ENCODE measurements at regions not wholly inside any gene's neighbourhood (a gene's known extent, or its start where the extent isn't known, plus 50 kb on each side); places are given as distances from the start of the nearest gene placed in this dataset.
"Not testable (repeated sequence)": the region's sequence is repeated elsewhere in the genome, so short reads cannot be mapped to it uniquely, and the experiment has no call there.

DNA sequence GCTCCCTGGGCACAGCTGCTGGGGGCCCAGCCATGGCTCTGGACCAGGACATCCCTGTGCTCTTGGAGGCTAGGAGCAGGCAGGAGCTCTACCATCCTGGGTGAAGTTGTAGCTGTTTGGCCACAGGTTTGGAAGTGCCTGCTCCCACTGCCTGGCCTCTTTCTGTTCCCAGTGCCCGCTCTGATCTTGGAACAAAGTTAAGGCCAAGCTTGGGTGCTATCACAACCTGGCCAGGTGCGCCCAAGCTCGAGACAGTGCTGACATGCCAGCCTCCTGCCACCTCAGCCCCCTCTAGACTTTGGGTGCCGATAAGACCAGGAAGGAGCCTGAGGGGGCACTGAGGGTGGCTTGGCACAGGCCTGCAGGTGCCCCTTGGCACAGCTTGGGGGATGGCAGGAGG is 686.1 kb upstream of the AADAT start:
- DNase-seq: no peak

DNA sequence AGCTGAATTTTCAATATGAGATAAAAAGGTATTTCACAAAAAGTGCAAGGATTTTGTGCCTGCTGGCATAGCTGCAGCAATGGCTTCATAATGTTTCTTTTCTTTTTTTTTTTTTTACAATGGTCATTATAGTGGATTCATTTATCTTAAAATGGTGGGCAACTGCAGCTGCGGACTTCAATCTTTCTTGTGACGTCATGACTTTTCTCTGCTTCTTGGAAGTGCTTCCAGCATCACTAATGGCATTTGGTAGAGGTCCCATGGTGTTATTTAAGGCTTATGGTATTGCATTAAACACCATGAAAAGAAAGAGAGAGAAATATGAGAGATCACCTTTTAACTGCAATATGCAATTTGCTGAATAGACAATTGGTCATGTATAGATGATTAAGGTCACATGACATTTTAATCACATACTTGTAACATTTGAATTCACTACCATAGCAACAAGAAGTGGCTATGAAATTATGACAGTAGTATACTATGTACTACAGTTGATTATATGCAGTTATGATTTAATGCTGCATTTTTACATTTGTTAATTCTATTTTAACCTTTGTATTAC is 684.0 kb upstream of the AADAT start:
- DNase-seq: no peak

DNA sequence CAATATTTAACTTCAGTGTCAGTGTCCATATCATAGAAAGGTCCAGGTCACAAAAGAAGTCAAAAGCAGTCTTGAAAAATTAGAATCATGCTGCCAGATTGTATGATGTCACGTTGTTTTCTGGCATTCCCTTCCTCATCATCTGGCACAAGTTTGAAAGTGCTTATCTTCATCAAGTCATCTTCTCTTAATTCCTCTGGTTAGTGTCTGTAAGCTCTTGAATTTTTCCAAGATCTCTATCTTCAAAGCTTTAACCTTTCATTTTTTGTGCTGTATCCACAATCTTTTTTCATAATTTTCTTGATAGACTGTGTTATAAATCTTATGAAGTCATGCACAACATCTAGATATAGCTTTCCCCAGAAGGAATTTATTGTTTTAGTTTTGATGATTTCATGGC is 682.7 kb upstream of the AADAT start:
- no peak for DNase-seq

DNA sequence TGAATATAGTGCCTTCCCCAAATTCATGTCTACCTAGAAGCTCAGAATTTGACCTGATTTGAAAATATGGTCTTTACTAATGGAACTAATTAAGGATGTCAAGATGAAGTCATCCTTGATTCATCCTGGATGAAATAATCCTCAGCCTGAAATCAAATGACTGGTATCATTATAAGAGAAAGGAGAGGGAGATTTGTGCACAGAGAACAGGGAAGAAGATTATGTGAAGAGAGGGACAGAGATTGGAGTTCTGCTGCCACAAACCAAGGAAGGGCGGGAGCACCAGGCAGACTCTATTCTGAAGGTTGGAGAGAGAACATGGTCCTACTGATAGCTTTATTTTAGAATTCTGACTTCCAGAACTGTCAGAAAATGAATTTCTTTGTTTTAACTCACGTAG is 680.9 kb upstream of the AADAT start:
- DNase-seq: no peak

DNA sequence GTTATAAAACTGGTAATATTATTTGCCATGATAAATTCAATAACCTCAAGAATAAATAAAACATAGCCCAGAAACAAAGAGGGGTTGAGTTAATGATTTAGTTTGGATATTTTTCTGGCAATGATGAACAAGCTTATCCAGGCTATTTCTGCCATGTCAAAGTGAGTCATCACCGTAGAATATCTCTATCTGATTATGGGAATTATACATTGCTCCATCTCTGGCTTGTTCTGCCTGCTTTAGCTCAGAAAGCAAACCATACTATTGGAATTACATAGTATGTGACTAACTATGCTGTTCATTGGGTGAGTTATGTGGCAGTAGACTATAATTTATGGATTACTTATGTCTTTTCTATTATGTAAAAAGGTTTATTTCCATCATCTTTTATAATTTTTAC is 680.1 kb upstream of the AADAT start:
- DNase-seq: no peak

DNA sequence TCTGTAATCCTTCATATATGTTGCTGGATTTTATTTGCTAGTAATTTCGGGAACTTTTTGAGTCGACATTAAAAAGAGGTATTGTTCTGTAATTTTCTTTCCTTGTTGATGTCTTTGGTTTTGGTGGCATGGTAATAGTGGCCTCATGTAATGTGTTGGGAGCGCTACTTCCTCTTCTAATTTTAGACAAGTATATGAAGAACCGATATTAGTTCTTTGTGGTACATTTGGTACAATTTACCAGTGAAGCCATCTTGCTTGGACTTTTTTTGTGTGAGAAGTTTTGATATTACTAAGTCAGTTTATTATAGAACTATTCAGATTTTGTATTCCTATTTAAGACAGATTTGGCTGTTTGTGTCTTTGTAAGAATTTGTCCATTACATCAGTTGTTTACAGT is 669.2 kb upstream of the AADAT start:
- DNase-seq: no peak

DNA sequence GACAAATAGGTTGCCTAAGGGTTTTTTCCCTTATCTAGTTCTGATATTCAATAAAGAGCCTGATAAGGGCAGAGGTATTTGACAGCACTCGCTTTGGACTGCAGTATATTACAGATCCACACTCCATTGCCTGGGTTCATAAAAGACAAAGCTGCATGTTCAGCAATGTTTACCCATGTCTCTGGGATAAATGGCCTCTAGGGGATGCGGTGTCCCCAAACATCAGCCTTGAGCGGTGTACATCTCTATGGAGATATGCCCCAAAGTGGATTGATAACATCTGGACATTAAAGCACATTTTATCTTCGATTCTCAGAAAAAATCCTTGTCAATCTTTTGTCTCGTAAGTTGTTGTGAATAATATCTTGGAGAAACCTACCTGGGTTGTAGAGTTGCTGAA is 660.8 kb upstream of the AADAT start:
- no peak for DNase-seq

DNA sequence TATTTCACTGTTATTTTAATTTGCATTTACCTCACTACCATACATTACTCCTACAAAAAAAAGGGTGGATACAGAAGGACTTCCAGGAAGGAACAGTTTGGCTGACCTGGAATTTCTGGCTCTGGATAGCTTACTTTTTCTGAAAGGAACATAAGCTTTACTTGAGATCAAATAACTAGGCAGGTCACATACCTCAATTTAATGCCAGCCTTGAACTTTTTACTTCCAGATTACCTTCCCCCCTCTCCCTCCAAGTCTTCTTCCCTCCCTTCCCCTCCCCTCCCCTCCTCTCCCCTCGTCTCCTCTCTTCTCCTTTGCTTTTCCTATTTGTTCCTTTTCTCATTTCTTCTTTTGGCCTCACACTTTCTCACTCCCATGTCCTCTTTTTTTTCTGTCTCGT is 659.2 kb upstream of the AADAT start:
- no peak for DNase-seq

DNA sequence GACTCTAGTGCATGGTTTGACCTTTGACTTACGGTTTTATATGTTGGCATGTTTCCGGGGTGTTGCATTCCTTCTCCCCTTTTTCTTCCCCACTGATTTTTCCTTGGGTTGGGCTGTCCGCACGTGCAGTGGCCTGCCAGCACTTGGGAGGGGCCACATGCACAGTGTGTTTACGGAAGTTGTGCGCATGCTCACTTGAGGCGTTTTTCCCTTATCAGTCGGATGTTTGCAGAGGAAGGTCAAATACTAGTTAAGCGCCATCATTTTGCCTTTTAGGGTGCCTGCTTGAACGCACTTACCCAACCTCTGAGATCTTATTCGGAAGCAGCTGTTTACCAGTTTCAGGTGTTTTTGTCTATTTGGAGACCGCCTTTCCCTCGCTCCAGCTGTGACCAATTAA is 653.9 kb upstream of the AADAT start:
- no peak for DNase-seq

DNA sequence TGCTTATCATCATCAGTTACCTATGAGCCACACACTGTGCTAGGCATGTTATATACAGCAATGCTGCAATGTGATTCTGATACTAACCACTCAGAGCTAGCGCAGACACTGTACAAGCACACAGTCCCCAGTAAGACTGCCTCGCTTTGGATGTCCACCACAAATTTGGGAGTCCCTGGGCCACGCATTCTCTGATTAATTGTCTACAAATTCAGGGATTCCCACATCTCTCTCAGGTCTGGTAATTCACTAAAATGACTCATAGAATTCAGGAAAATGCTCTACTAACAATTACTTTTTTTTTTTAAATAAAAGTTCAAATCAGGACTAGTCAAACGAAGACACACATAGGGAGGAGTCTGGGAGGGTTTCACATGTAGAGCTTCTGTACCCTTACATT is 652.1 kb upstream of the AADAT start:
- DNase-seq: no peak

DNA sequence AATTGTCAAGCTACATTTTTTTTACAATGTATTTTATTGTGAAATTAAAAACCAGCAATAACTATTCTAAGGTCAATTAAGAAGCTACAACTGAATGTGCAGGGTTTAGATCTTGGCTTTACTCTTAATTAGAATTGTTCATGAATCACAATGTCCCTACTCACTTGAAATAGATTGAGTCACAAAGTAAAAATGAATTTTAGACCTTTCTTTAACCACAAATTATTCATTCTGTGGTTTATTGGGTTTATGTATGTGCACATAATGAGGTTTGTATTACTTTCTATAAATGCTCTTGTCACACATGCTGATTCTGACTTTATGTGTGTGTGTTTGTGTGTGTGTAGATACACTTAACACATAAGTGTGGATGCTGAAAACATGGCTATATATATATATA is 647.0 kb upstream of the AADAT start:
- no peak for DNase-seq

DNA sequence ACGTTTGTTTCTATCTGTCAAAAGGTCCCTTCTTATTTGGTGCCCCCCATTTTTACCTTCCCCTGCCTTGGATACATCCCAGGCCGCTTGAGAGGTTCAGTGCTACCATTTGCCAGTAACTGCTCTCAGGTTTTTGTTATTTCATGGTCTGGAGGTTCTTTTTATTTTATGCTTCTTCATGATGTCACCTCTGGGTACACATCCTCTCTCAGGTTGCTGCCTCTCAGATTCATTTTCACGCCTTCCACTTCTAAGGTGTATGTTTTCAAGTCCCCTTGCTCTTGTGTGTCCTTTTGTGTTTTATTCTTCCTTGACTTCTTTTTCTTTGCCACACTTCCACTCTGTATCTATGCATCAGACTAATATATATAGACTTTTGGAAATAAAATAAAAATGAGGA is 640.1 kb upstream of the AADAT start:
- DNase-seq: no peak

DNA sequence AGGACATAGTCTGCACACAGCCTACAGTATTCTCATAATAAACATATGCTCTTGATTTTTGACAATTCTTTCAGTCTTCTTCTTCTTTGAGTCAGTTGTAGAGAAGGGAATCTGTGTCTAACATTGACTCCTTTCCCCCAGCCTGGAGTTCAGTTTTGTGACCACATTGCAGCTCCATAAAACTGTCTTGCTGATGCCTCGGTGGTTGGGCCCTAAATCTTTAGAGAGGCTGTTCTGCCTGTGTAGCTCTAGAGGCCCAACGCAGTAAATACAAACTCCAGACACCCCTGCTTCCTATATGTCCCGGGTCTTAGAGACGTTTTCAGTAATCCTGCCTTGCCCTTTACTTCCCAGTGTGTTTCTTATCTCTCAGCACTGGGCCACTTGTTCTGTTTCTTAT is 639.5 kb upstream of the AADAT start:
- no peak for DNase-seq

DNA sequence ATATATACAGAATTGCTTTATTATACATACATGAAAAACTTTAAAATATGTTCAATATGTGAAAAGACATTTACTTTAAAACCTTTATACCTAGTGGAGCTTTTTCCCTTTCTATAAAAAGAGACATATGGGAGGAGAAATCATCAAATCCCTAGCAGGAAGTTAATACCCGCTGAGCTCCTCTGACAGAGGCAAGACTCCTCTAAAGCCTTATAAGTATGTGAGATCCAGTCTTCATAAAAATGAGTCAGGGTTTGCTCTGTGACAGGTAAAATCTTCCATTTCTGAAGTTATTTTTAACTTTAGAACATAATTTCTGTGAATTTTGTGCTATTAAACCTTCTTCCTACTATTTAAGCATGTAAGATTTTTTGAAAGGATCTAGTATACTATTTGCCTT is 634.4 kb upstream of the AADAT start:
- DNase-seq: no peak

DNA sequence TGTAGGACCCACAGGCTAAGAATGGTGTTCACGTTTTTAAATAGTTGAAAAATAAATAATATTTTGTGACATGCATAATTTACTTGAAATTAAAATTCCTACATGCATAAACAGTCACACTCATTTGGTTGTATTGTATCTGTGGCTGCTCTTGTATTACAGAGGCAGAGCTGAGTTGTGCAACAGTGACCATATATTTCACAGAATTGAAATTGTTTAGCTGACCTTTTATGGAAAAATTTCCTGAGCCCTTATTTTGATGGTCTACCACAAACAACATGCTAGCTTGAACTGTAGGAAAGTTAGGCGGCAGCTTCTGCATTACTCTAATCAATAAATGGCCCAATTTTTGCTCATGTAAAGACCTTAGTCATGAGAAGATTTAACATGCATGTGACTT is 633.4 kb upstream of the AADAT start:
- DNase-seq: no peak

DNA sequence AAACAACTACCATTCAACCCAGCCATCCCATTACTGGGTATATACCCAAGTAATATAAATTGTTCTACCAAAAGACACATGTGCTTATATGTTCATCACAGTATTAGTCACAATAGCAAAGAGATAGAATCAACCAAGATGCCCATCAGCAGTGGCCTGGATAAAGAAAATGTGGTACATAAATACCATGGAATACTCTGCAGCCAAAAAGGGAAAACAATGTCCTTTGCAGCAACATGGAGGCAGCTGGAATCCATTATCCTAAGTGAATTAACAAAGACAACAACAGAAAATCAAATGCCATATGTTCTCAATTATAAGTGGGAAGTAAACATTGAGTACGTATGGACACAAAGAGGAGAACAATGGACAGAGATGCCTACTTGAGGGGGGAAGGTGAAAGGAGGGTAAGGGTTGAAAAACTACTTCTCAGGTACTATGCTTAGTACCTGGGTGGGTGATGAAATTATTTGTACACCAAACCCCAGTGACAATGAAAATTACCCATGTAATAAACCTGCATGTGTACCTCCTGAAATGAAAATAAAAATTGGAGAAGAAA is 632.1 kb upstream of the AADAT start:
- no peak for DNase-seq

DNA sequence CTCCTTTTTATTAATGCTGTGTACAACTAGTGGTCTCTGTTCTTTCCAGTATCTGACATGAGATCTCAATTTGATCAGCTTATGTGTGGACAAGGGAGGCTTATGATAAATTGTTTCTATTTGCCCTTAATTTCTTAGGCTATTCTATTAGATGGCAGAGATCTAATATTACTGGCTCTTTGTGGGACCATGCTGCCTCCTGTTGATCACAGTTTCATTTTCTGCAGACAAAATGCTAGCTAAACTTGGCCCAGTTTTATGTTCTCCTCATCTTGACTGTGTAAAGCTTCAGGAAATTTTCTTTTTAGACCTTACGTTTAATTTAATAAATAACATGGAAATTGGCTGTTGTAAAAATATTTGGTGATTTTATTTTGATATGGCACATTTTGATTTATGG is 627.1 kb upstream of the AADAT start:
- DNase-seq: no peak

DNA sequence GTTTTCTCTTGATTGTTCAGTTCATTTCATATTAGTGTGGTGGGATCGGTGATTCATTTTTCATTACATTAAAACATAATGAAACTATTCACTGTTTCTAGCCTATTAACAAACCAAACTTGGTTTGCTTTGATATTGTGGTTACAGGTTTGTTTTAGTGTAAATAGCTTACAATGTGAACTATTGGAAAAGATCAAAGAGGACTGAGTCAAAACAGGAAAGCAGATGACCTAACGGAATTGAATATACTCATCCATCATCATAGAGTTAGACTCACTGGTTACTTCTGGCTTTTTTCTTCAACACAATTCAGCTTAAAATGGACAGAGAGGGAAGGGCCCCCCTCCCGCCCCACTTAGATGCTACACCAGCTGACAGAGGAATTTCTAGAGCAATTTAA is 616.2 kb upstream of the AADAT start:
- DNase-seq: no peak

DNA sequence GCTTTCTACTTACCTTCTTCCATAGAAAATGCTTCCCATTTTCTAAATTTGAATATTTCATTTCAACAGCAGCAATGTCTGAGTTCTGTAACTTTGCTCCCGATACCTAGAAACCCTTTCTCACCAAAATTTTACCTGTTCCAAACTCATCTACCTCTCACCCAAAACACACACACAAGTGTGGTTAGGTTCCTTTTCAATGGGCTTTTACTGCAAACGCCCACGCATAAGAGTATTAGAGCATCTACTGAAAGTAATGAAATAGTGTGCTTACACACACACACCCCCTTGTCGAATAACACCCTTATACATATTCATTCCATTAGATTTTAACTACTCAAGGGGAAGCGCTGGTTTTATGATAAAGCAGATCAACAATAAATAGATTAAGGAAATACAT is 610.3 kb upstream of the AADAT start:
- no peak for DNase-seq

DNA sequence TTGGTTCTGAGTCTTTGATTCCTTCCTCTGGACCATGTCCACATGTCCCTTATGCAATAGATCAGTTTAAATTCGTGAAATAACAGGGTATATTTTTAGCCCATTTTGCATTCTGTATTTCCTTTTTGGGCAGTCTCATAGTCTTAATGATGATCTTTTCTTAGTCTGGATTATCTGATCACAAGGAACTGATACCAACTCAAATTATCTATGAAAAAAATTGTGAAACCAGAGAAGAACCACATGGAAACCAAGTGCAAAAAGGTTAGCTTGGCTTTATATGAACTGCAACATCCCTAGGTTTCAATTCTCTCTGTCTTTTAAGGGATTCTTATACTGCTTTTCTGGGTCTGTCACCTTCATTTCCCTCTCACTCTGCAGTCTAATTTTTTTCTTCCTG is 608.6 kb upstream of the AADAT start:
- DNase-seq: no peak

DNA sequence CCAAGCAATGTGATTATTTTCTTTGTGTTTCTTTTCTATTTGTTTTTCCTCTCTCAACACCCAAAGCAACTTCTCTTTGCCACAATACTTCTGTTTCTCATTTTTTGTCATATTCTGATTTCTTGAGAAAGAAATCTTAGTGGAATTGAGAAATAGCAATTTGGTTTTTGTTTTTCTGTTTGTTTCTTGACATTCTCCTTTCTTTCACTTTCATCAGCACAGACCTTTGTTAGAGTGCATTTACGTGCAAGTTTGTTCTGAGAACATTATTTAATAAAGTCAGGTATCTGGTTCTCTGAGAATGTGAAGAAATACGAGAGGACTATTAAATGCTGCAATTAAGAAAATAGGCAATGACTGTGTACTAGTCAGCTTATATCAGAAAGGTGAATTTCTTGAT is 608.1 kb upstream of the AADAT start:
- no peak for DNase-seq

DNA sequence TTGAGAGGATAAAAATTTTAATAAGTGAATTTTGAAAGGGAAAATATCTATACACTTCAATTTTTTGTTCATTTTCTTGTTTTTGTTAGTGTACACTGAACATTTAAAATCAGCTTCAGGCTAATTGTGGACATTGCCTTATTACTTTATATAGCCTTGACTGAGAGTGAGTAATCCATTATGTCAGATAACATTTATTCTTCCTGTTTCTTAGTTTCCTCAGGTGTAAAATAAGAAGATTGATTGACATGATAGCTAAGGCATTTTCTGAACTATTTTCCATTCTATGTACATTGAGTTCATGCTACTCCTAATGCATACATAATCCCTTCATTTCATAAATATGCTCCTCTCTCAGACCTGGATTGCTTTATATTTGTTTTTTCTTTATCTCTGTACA is 607.3 kb upstream of the AADAT start:
- no peak for DNase-seq

DNA sequence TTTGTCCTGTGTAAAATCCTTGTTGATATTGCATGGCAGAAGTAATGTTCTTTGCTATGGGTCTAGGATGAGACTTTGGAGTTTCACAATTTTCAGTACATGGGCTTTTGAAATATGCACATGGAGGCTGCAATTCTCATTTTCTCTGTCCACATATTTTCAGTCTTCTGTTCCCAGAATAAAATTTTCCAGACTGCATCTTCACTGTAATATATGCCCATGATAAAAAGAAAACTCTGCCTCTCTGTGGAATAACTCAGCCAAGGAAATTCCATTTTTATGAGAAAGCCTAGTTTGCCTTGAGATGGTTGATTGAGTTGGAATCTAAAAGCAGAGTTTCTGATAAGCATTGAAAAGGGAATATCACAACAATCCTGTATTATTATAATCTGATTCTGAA is 601.4 kb upstream of the AADAT start:
- DNase-seq: no peak

DNA sequence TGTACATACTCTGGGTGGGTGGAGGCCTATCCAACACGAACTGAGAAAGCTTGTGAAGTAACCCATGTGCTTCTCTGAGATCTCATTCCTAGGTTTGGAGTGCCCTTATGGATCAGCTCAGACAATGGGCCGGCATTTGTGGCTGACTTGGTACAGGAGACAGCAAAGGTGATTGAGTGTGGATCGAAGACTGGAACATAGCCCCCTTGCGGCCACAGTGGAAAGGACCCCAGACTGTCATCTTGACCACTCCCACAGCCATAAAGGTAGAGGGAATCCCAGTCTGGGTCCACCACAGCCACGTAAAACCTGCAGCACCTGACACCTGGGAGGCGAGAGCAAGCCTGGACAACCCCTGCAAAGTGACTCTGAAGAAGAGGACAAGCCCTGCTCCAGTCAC is 598.0 kb upstream of the AADAT start:
- no peak for DNase-seq

DNA sequence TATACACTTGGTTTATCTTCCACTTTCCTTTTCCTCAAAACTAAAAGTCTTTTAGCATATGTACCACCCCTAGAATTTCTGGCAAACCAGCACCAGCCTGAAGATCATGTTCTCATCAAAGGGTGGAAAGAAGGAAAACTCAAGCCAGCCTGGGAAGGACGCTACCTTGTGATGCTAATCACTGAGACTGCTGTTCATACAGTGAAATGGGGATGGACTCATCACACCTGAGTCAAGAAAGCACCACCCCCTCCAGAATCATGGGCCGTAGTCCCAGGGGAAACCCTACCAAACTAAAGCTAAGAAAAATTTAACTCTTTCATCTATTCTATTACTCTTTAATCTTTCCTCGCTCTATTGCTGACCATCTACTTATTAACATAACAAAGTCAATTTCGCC is 595.9 kb upstream of the AADAT start:
- not testable (repeated sequence) for DNase-seq

Data from DMS79 treated with DMSO at 0.1 percent for 48 hours (cell line).